ENCODE measurements at regions not wholly inside any gene's neighbourhood (a gene's known extent, or its start where the extent isn't known, plus 50 kb on each side); places are given as distances from the start of the nearest gene placed in this dataset.

DNA sequence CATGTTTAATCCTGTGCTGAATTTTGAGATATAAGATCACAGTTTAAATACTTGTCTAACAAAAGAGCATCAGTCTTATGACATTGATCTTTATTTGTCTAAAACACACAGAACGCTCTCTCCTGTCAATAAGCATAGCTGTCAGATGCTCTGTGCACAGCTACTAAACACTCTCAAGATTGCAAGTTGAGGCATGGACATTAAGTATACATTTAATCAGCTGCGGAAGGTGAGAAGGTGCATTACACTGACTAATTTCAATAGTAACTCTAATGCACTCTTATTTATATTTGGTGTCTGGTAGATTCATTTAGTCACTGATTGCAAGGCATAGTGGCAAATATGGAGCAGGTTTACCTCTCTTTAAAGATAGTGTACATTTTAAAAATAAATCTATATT lies 580.3 kb upstream of the NRP1 start:
- TF ChIP-seq, protein P1, sequence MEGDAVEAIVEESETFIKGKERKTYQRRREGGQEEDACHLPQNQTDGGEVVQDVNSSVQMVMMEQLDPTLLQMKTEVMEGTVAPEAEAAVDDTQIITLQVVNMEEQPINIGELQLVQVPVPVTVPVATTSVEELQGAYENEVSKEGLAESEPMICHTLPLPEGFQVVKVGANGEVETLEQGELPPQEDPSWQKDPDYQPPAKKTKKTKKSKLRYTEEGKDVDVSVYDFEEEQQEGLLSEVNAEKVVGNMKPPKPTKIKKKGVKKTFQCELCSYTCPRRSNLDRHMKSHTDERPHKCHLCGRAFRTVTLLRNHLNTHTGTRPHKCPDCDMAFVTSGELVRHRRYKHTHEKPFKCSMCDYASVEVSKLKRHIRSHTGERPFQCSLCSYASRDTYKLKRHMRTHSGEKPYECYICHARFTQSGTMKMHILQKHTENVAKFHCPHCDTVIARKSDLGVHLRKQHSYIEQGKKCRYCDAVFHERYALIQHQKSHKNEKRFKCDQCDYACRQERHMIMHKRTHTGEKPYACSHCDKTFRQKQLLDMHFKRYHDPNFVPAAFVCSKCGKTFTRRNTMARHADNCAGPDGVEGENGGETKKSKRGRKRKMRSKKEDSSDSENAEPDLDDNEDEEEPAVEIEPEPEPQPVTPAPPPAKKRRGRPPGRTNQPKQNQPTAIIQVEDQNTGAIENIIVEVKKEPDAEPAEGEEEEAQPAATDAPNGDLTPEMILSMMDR (IDR thresholded peaks at IDR 0.05), result no peak
- no peak for TF ChIP-seq POLR2A (IDR thresholded peaks at IDR 0.05)
